H1 (cell line): ENCODE measurements at regions not wholly inside any gene's neighbourhood (a gene's known extent, or its start where the extent isn't known, plus 50 kb on each side); places are given as distances from the start of the nearest gene placed in this dataset.

Experiments
- CTCF ChIA-PET: fragments of 300-600 bp; sonication (Branson Sonifier 250); formaldehyde crosslinking; loops from one replicate; lab custom pipeline; 2021; ENCODE audit not compliant: partially characterized antibody; lab: Charles Lee
- POLR2A ChIA-PET: fragments of 300-600 bp; sonication (Branson Sonifier 250); formaldehyde crosslinking; loops from one replicate; lab custom pipeline; 2021; ENCODE audit warnings: inconsistent platforms; ENCODE audit not compliant: partially characterized antibody; lab: Charles Lee
- DNase-seq, 2 experiments: peaks; one replicate each; pipeline versions ENCODE4 v3.0.0 to v3.0.0-alpha.2; 2010 to 2022; ENCODE audit warnings: low spot score in 2 of 2, low read depth in 1 of 2, mixed read lengths in 1 of 2
- FAIRE-seq: peaks from 2 replicates; lab custom pipeline; 2011; peaks lifted over from hg19 to GRCh38; lab: Jason Lieb, UNC
- H2AFZ ChIP-seq: 2 replicates; pipeline ENCODE4 v1.8.1; 2012; ENCODE audit warnings: low read length, inconsistent platforms
- H2AK5ac ChIP-seq: 2 replicates; pipeline ENCODE4 v1.6.1; 2013; ENCODE audit warnings: low read depth, low read length
- H2BK120ac ChIP-seq: replicated peaks from 2 replicates; pipeline ENCODE3; 2013; ENCODE audit warnings: low read depth, low read length, inconsistent platforms
- H2BK12ac ChIP-seq: 2 replicates; pipeline ENCODE4 v1.6.1; 2013; ENCODE audit warnings: low read depth, low read length
- H2BK15ac ChIP-seq: 2 replicates; pipeline ENCODE4 v1.6.1; 2013; ENCODE audit warnings: low read length
- H2BK20ac ChIP-seq: 2 replicates; pipeline ENCODE4 v1.6.1; 2013; ENCODE audit warnings: low read length
- H2BK5ac ChIP-seq: 2 replicates; pipeline ENCODE4 v1.6.1; 2013; ENCODE audit warnings: low read depth, low read length
- H3K14ac ChIP-seq: 2 replicates; pipeline ENCODE4 v1.6.1; 2013; ENCODE audit warnings: inconsistent platforms; ENCODE audit not compliant: insufficient read length
- H3K18ac ChIP-seq: 2 replicates; pipeline ENCODE4 v1.6.1; 2013; ENCODE audit warnings: low read length; ENCODE audit errors: extremely low read depth
- H3K23ac ChIP-seq: 2 replicates; pipeline ENCODE4 v1.6.1; 2013; ENCODE audit warnings: inconsistent platforms; ENCODE audit not compliant: insufficient read length
- H3K23me2 ChIP-seq: 2 replicates; pipeline ENCODE4 v1.6.1; 2013; ENCODE audit warnings: low read depth, low read length
- H3K27ac ChIP-seq: 2 replicates; pipeline ENCODE4 v1.6.1; 2011; ENCODE audit warnings: low read depth, low read length, inconsistent platforms
- H3K27me3 ChIP-seq, 4 experiments: replicated peaks in 1 of 4; 1 replicate in 1 of 4; 2 replicates in 3 of 4; pipeline versions ENCODE4 v1.6.1 to v1.8.1; 2011 to 2013; ENCODE audit warnings: low read length in 3 of 4, mild to moderate bottlenecking in 3 of 4, inconsistent platforms in 2 of 4, mixed read lengths in 2 of 4, moderate library complexity in 1 of 4; ENCODE audit not compliant: control insufficient read depth in 3 of 4, insufficient read depth in 3 of 4; ENCODE audit errors: extremely low read depth in 1 of 4
- H3K36me3 ChIP-seq, 4 experiments: 2 replicates each; pipeline versions ENCODE4 v1.6.1 to v1.8.1; 2011 to 2013; ENCODE audit warnings: mild to moderate bottlenecking in 4 of 4, low read length in 3 of 4, moderate library complexity in 2 of 4, control low read depth in 1 of 4, inconsistent platforms in 1 of 4; ENCODE audit not compliant: insufficient read depth in 4 of 4, control insufficient read depth in 2 of 4
- H3K4ac ChIP-seq: replicated peaks from 2 replicates; pipeline ENCODE3; 2013; ENCODE audit warnings: low read length, low read depth, mixed read lengths, inconsistent platforms; ENCODE audit not compliant: insufficient read length
- H3K4me1 ChIP-seq, 4 experiments: replicated peaks in 1 of 4; 1 replicate in 1 of 4; 2 replicates in 3 of 4; pipeline versions ENCODE4 v1.6.1 to v1.8.1; 2011 to 2013; ENCODE audit warnings: low read length in 3 of 4, inconsistent platforms in 2 of 4, mixed read lengths in 1 of 4; ENCODE audit not compliant: insufficient read depth in 4 of 4, control insufficient read depth in 3 of 4
- H3K4me2 ChIP-seq, 2 experiments: 2 replicates each; pipeline versions ENCODE4 v1.6.1 to v1.8.1; 2011 to 2013; ENCODE audit warnings: low read depth in 2 of 2, low read length in 2 of 2, control low read depth in 1 of 2, inconsistent platforms in 1 of 2, mild to moderate bottlenecking in 1 of 2; ENCODE audit not compliant: insufficient read depth in 1 of 2
- H3K4me3 ChIP-seq, 4 experiments: fragments of 200-600, 300-600 bp in 1 of 4; sonication (generic), shearing (Covaris generic), sonication (Bioruptor Twin) in 1 of 4; 2 replicates each; pipeline versions ENCODE4 v1.5.1 to v1.8.1; 2011 to 2016; ENCODE audit warnings: low read length in 4 of 4, low read depth in 3 of 4, control low read depth in 2 of 4, inconsistent platforms in 2 of 4, mild to moderate bottlenecking in 2 of 4, mixed read lengths in 1 of 4, moderate library complexity in 1 of 4; ENCODE audit not compliant: insufficient read depth in 2 of 4; ENCODE audit errors: extremely low read depth in 1 of 4
- H3K56ac ChIP-seq: replicated peaks from 2 replicates; pipeline ENCODE3; 2013; ENCODE audit warnings: low read depth, mild to moderate bottlenecking, mixed read lengths, low read length, inconsistent platforms; ENCODE audit not compliant: insufficient read length
- H3K79me1 ChIP-seq: 2 replicates; pipeline ENCODE4 v1.6.1; 2013; ENCODE audit warnings: low read depth, low read length, control low read depth
- H3K79me2 ChIP-seq, 2 experiments: 2 replicates each; pipeline versions ENCODE4 v1.6.1 to v1.8.1; 2012 to 2013; ENCODE audit warnings: low read length in 2 of 2, mild to moderate bottlenecking in 2 of 2, inconsistent platforms in 1 of 2; ENCODE audit not compliant: insufficient read depth in 2 of 2, control insufficient read depth in 1 of 2
- H3K9ac ChIP-seq, 4 experiments: replicated peaks in 1 of 4; 1 replicate in 1 of 4; 2 replicates in 3 of 4; pipeline versions ENCODE4 v1.6.1 to v1.8.1; 2011 to 2013; ENCODE audit warnings: low read depth in 3 of 4, low read length in 3 of 4, control low read depth in 2 of 4, mild to moderate bottlenecking in 2 of 4, moderate library complexity in 2 of 4, inconsistent platforms in 1 of 4; ENCODE audit errors: extremely low read depth in 1 of 4
- H3K9me3 ChIP-seq, 2 experiments: 2 replicates each; pipeline versions ENCODE4 v1.6.1 to v1.8.1; 2012 to 2013; ENCODE audit warnings: mild to moderate bottlenecking in 2 of 2, moderate library complexity in 2 of 2, control low read depth in 1 of 2, inconsistent platforms in 1 of 2, low read depth in 1 of 2, low read length in 1 of 2, mixed read lengths in 1 of 2; ENCODE audit not compliant: insufficient read depth in 2 of 2
- H4K20me1 ChIP-seq, 2 experiments: replicated peaks in 1 of 2; 2 replicates each; pipeline versions ENCODE3 to v1.8.1; 2011 to 2013; ENCODE audit warnings: inconsistent platforms in 2 of 2, low read length in 2 of 2, mild to moderate bottlenecking in 1 of 2; ENCODE audit not compliant: insufficient read depth in 2 of 2, control insufficient read depth in 1 of 2
- H4K5ac ChIP-seq: 2 replicates; pipeline ENCODE4 v1.6.1; 2013; ENCODE audit warnings: low read length, low read depth, mixed read lengths, inconsistent platforms; ENCODE audit not compliant: insufficient read length
- H4K8ac ChIP-seq: 2 replicates; pipeline ENCODE4 v1.8.0; 2013; ENCODE audit warnings: mild to moderate bottlenecking, moderate library complexity, low read length, inconsistent platforms; ENCODE audit not compliant: insufficient read depth; ENCODE audit errors: extremely low read depth
- H4K91ac ChIP-seq: replicated peaks from 2 replicates; pipeline ENCODE3; 2013; ENCODE audit warnings: low read length, mixed read lengths, inconsistent platforms; ENCODE audit not compliant: insufficient read length
- ATF3 ChIP-seq: IDR thresholded peaks from 2 replicates; pipeline ENCODE4 v1.6.1; 2011; ENCODE audit warnings: low read depth, mild to moderate bottlenecking, low read length; ENCODE audit not compliant: insufficient read depth
- CEBPB ChIP-seq: IDR thresholded peaks from 2 replicates; pipeline ENCODE4 v1.6.1; 2012; ENCODE audit warnings: low read depth, low read length
- E2F6 ChIP-seq: IDR thresholded peaks from 2 replicates; pipeline ENCODE4 v1.6.1; 2012; ENCODE audit warnings: inconsistent platforms
- POLR2A ChIP-seq, 2 experiments: IDR thresholded peaks; 1 replicate in 1 of 2; 2 replicates in 1 of 2; pipeline ENCODE4 v1.6.1; 2011; ENCODE audit warnings: low read depth in 2 of 2, low read length in 2 of 2, mild to moderate bottlenecking in 2 of 2; ENCODE audit errors: control extremely low read depth in 1 of 2
- RFX5 ChIP-seq: IDR thresholded peaks from 2 replicates; pipeline ENCODE4 v1.6.1; 2011; ENCODE audit warnings: low read depth, low read length, improper control_type of control experiment, borderline replicate concordance
- RNF2 ChIP-seq: fragments of 200-900, 300-1000 bp; sonication (generic); IDR thresholded peaks from 2 replicates; pipeline ENCODE4 v1.7.1; 2016; ENCODE audit warnings: borderline replicate concordance, low read depth, mild to moderate bottlenecking, antibody characterized with exemption, low read length; ENCODE audit not compliant: poor library complexity, severe bottlenecking; ENCODE audit errors: missing control alignments
- SAP30 ChIP-seq: fragments of 300-600 bp; sonication (generic); IDR thresholded peaks from 2 replicates; pipeline ENCODE4 v1.7.1; 2012; ENCODE audit warnings: low read length, moderate library complexity, mild to moderate bottlenecking, inconsistent platforms; ENCODE audit not compliant: insufficient read depth, insufficient replicate concordance
- SIN3A ChIP-seq, 2 experiments: IDR thresholded peaks in 1 of 2; conservative IDR thresholded peaks in 1 of 2; 2 replicates each; pipeline ENCODE4 v1.6.1; 2011 to 2012; ENCODE audit warnings: low read length in 2 of 2, improper control_type of control experiment in 1 of 2, low read depth in 1 of 2, mild to moderate bottlenecking in 1 of 2
- SIRT6 ChIP-seq: IDR thresholded peaks from one replicate; pipeline ENCODE4 v1.7.1; 2012; ENCODE audit warnings: low read length, inconsistent platforms
- SP2 ChIP-seq: IDR thresholded peaks from 2 replicates; pipeline ENCODE4 v1.6.1; 2012; ENCODE audit warnings: mild to moderate bottlenecking, low read length, inconsistent platforms
- TBP ChIP-seq: IDR thresholded peaks from 2 replicates; pipeline ENCODE4 v1.6.1; 2011; ENCODE audit warnings: low read depth, low read length, improper control_type of control experiment
- TCF12 ChIP-seq: IDR thresholded peaks from 2 replicates; pipeline ENCODE4 v1.6.1; 2011; ENCODE audit warnings: low read depth, mild to moderate bottlenecking, low read length
- WGBS, 2 experiments: shearing (Covaris generic) in 1 of 2; methylation state at CpG; one replicate each; pipeline versions ENCODE4 v1.1.6 to v1.1.7; 2013 to 2015; ENCODE audit warnings: low lambda C conversion rate in 2 of 2, mixed read lengths in 2 of 2, inconsistent platforms in 1 of 2, low coverage in 1 of 2, missing lambda C conversion rate in 1 of 2; ENCODE audit not compliant: insufficient replicate concordance in 2 of 2, insufficient coverage in 1 of 2, insufficient read length in 1 of 2; ENCODE audit errors: extremely low coverage in 1 of 2, missing lambda C conversion rate in 1 of 2; 5-methylcytosine and 5-hydroxymethylcytosine counted together

GRCh38 chr7:33762151-33762910 is 143.0 kb upstream of the BMPER start:
- H3K27me3 ChIP-seq, result no peaks in the 10 kb centered on the region
- no peak for DNase-seq
- H2BK15ac ChIP-seq, result no peak overlapping the region
- H3K4ac ChIP-seq, result no peak overlapping the region
- no peak overlapping the region for H3K9ac ChIP-seq
- H3K4me2 ChIP-seq, result no peak overlapping the region
- no peak overlapping the region for H2AFZ ChIP-seq
- H4K91ac ChIP-seq, result no peak overlapping the region
- no peaks in the 10 kb centered on the region for H3K79me2 ChIP-seq
- no peak overlapping the region for H4K8ac ChIP-seq
- H3K4me1 ChIP-seq, result peaks cover 0 to 3% (median 3%) of the 10 kb centered on the region in 4 experiments; a peak in 3 of 7 replicates
- H3K79me1 ChIP-seq, result no peaks in the 10 kb centered on the region
- no peak for FAIRE-seq
- TF ChIP-seq POLR2A (IDR thresholded peaks at IDR 0.05; ENCODE audit: control extremely low read depth in 1 of 2, low read depth in 2 of 2, low read length in 2 of 2) (no peak), SP2 (no peak), SAP30 (no peak), SIRT6 (no peak), SIN3A (conservative IDR thresholded peaks at IDR 0.05 in 1 of 2, IDR thresholded peaks at IDR 0.05 in 1 of 2; ENCODE audit: low read depth in 1 of 2, low read length in 2 of 2) (no peak), ATF3 (no peak), E2F6 (no peak), TBP (no peak), TCF12 (no peak), CEBPB (no peak), RNF2 (no peak), RFX5 (no peak)
- H2BK120ac ChIP-seq, result no peak overlapping the region
- no peak overlapping the region for H2BK5ac ChIP-seq
- H2BK20ac ChIP-seq, result no peak overlapping the region
- H2BK12ac ChIP-seq, result no peak overlapping the region
- H3K14ac ChIP-seq, result no peak overlapping the region
- no peak overlapping the region for H3K18ac ChIP-seq
- H3K23ac ChIP-seq, result no peak overlapping the region
- no peaks in the 10 kb centered on the region for H4K20me1 ChIP-seq
- H3K36me3 ChIP-seq, result no peaks in the 10 kb centered on the region
- no peak overlapping the region for H3K56ac ChIP-seq
- no peaks in the 10 kb centered on the region for H3K9me3 ChIP-seq
- H2AK5ac ChIP-seq, result no peak overlapping the region
- no peaks in the 10 kb centered on the region for H3K23me2 ChIP-seq
- CTCF ChIA-PET, result interaction anchor here (0.6 to 7.3 kb wide), 5 partner anchors 18 to 132 kb away, joined by 3 to 39 read pairs (median 4); no protein-coding TSS in a partner anchor
- H3K4me3 ChIP-seq, result no peak overlapping the region
- no peak overlapping the region for H4K5ac ChIP-seq
- no peak overlapping the region for H3K27ac ChIP-seq
- POLR2A ChIA-PET, result no interaction called here
- 86% methylated on average over 6 of the region's 6 CpGs; no CpG with 5 or more reads in 1 of the 2 experiments for WGBS, 2 experiments
